SKM-1 (cell line): ENCODE measurements at regions not wholly inside any gene's neighbourhood (a gene's known extent, or its start where the extent isn't known, plus 50 kb on each side); places are given as distances from the start of the nearest gene placed in this dataset.
"Not testable (repeated sequence)": the region's sequence is repeated elsewhere in the genome, so short reads cannot be mapped to it uniquely, and the experiment has no call there.

ENCODE experiments used
- DNase-seq: peaks from one replicate; lab custom pipeline; 2025; ENCODE audit not compliant: unreplicated experiment; lab: John Stamatoyannopoulos, UW

DNA sequence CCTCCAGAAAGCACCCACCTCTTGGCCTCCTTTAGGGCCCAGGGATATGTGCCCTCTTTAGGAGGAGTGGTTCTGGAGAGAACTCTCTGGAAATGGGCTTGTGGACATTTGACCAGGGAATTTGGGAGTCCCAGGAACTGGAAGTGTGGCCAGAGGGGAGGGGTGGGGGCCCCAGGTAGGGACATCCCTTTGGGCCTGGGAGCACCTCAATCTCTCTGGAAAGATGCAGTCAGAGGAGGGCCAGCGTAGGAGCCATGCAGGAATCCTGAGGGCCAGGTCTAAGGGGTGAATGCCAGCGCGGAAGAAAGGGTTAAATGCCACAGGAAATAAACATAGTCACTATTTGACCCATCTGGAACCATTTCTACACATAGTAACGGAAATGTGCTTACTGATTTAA is 50.3 kb upstream of the ITGA11 start:
- no peak for DNase-seq

DNA sequence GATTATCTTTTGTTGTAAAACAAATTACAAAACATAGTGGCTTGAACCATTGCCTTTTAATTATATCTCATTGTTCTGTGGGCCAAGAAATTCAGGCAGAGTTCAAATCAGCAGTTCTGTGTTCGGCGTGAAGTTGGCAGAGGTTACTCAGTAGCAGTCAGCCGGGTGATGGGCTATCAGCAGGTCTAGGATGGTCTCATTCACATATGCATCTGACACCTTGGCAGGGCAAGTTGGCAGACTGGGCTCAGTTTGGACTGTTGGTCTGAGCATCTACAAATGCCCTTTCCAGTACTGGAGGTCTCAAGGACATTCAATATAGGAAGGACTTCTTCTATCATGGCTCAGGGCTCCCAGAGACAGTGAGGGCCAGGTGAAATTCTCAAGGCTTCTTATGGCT is 51.2 kb upstream of the ITGA11 start:
- DNase-seq, result no peak

DNA sequence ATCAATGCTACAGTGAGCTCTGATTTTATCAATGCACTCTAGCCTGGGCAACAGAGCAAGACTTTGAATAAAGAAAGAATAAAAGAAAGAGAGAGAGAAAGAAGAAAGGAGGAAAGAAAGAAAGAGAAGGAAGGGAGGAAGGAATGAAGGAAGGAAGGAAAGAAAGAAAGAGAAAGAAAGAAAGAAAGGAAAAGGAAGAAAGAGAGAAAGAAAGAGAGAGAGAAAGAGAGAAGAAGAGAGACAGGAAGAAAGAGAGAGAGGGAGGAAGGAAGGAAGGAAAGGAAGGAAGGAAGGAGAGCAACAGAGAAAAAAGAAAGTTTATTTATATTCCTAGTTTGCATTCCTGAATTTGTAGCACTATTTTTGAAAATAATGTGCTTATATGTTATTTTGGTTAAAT is 52.3 kb upstream of the ITGA11 start:
- no peak for DNase-seq

DNA sequence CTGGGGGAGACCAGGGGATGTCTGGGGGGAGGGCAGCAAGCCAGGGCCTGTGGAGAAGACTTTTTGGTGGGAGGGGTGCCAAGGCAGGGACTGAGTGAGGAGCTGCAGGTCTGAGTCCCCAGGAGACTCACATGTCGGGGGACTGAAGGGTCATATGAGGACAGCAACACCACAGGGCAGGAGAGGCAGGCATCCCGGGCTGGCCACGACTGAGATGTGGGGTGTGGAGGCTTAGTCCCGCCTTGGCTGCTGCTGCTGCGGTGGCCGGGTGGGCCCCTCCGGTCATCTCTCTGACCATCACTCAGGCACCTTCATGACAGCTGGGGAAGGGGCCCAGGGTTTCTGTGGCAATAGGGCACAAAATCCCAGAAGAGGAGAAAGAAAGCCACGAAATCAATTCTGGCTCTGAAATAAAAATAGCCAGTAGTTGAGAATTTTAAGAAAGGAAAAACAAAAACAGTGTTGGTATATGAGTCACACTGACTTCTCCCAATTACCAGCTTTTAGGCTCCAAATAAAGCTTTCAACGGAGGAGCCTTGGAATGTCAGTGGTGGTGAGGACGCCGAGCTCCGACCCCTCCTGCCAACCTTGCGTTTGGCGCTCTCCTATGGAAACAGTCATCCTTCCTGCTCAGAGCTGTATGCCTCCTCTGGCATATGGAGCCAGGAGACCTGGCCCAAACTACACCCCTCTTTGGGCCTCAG is 52.9 kb upstream of the ITGA11 start:
- no peak for DNase-seq

DNA sequence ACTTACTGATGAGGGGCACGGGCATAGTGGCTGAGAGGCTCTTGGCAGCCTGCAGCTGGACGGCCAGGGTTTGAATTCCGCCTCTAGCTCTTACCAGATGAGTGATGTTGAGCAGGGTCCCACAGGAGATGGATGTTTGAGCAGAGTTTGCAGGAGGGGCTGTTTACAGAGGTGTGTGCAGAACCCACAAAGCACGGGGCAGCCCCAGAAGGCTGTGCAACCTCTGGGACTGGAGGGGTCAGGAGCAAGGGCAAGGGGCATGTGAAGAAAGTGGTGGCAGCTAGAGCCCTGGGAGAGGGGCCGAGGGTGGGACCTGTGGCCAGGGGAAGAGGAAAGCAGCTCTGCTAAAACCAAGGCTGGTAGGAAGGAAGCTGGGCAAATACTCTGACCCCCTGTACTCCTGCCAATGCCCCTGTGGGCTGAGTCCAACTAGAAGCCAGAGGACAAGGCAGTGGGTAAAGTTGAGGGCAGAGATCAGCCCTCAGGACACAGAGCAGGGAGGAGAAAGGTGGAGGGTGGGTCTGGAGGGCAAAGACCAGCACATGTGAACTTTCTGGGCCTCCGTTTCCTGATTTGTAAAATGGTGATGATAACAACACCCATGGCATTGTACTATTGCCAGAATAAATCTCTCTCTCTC is 53.9 kb upstream of the ITGA11 start:
- no peak for DNase-seq

DNA sequence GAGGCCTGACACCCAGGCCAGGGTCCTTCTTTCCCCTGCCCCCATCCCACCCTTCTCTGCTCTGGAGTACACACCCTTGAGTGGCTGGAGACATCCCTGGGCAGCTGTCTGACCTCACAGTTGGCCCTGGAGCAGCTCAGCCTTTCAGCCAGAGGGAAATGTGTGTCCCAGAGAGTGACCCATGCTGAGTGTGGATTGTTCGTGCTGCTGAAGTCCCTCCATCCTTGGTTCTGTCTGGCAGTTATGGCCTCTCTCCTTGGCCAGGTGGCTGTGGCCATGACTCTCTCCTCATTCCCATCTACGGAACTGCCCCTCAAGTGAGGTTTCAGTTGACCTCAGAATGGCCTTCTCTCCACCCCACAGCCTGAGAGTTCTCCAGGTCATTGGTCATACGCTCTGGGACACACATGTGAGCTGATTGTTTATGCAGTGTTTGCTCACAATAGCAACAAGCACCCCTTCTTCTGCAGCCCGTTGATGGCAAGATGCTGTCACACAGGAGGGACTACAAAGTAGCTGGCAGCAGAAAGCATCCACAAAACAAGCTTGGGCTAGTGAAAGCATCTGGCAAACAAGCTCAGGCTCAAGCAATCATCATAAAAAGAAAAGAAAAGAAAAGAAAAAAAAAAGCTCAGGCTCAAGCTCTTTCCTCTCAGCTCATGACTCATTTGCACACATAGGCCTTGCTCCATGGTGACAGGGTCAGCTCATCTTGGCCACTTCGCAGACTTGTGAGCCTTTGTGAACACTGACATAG is 55.3 kb upstream of the ITGA11 start:
- DNase-seq, result no peak

DNA sequence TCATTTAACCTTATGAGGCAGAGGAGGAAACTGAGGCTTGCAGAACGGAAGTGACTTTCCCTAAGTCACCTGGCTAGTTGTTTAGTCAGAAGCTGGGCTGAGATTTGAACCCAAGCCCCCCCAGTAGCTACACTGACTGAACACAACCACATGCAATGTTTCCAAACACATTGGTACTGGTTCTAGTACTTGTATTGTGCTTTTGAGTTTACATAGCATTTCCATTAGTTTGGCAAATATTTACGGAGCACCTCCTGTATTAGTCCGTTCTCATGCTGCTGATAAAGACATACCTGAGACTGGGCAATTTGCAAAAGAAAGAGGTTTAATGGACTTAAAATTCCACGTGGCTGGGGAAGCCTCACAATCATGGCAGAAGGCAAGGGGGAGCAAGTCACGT is 56.3 kb upstream of the ITGA11 start:
- no peak for DNase-seq

DNA sequence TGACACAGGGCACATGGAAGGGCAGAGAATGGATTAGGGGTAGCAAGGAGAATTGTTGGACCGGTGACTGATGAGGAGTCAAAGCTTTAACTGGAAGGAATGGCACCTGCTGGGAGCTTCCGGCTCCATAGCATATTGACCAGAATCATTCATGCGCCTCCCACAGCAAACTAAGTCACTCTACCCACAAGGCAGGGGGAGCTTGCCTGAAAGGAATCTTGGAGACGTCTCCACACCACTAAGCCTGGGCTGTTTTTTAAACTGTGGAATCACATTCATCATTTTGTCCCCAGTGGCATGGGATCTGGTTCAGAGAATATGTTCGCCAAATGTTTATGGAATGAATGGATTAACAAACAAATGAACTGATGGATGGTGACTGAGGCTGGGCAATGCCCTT is 57.0 kb upstream of the ITGA11 start:
- no peak for DNase-seq

DNA sequence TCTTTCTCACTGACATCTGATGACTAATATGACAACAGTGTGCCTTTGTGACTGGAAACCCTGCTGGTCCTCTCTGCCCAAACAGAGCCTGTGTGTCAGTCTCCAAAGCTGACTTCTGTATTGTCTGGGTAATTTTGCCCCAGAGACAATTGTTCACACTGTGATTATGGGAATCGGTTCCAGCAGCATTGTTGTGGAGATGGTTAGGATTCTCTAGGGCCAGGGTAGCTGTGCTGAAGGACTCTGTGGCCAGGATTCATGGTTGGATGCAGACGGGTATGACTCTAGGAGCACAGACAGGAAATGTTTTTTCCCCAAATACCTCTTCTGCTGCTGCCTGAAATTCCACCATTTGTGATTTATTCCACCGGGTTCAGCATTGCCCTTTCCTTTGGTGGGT is 57.5 kb upstream of the ITGA11 start:
- DNase-seq, result no peak

DNA sequence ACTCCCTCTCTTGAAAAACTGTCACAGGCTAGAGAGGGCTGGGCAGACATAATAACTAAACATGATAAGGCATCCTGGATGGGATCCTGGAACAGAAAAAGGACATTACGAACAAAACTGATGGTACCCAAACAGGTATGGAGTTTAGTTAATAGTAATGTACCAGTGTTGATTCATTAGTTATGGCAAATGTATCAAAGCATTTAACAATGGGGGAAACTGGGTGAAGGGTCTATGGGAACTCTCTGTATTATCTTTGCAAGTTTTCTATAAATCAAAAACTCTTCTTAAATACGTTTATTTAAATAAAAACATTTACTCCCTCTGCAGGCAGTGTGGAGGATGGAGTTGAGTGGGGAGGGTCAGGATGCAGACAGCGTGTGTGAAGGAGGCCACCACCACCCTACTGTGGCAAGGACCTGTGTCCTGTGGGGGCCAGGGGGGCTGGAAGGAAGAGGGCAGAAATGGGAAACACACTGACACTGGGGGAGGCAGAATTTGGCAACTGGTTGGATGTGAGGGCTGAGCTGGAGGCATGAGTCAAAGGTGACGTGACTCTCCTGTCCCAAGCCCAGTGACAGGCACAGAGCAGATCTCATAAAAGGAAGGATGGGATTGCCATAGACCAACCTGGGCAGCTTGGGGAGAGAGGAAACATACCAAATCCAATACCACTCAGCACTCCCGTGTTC is 59.6 kb upstream of the ITGA11 start:
- no peak for DNase-seq

DNA sequence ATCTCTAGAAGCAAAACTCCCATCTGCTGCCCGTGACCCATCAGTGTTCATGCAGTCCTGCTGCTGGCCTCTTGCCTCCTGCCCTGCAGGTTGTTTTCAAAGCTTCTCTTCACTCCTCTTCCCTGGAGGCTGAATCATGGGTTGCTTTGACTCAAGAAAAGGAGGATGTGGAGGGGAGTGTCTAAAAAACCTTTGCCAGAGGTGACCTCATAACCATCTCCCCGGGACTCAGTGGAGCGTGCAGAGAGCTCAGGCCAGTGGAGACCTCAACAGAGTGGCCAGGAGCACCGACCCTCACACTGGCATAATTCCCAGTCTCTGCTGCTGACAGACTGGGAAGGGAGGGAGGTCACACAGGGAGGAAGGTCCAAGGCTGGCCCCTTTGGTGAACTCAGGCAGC is 60.9 kb upstream of the ITGA11 start:
- DNase-seq, result no peak

DNA sequence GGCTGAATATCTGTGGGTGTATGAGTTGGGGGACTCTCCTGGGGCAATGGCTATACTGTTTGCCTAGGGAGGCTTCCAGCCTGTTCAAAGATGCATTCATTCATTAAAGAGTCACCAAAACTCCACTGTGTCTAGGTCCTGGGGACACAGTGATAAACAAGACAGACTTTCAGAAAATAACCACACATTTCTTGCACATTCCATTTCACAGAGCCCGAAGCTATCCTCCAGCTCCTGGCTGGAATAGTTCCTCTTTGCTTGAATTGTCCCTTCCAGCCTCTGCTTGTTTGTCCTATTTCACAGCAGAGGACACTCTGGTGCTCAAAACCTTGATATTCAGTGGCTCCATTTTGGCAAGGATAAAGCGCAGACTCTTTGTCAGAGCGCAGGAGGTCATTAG is 61.7 kb upstream of the ITGA11 start:
- DNase-seq, result no peak

DNA sequence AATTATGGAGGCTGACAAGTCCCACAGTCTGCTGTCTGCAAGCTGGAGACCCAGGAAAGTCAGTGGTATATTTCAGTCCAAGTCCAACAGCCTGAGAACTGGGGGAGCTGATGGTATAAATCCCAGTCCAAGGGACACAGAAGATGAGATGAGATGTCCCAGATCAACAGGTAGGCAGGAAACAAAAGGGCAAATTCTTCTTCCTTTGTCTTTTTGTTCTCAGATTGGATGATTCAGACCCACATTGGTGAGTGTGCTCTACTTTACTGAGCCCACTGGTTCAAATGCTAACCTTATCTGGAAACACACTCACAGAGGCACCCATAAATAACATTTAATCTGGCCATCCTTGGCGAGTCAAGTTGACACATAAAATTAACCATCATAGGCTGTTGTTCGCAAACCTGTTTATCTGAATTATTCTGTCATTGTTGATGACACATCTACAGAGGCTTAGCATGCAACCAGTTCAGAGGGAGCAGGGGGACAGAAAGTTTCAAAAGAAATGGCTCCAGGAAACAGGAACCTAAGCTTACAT is 62.7 kb upstream of the ITGA11 start:
- no peak for DNase-seq

DNA sequence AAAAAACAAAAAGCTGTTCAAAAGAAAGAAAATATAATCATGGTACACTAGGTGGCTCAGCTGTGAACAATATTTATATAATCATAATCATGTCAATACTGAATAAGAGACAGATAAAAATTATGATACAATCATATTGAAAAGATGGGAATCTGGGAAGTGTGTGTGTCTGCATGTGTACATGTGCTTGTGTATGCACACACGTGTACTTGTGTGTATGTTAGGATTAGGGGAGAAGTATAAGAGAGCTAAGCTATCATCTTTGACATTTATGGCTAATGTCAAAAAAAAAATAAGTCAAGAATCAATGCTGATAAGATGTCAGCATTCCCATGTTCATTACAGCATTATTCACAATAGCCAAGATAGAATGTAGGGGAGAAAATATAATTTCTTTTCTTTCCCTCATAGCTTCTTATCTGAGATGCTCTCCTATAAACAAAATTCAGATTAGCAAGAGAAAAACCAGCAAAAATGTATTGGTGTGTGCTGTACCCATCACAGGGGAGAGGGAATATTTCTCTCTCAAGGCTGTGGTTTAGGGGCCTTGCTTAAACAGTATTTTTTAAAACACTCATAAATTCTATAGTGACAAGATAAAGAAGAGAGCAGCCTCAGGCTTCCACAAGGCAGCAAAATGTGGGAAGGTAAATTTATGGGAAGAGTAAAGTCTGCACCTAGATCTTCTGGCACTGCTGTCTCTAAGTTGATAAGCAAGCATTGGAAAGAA is 63.4 kb upstream of the ITGA11 start:
- no peak for DNase-seq

DNA sequence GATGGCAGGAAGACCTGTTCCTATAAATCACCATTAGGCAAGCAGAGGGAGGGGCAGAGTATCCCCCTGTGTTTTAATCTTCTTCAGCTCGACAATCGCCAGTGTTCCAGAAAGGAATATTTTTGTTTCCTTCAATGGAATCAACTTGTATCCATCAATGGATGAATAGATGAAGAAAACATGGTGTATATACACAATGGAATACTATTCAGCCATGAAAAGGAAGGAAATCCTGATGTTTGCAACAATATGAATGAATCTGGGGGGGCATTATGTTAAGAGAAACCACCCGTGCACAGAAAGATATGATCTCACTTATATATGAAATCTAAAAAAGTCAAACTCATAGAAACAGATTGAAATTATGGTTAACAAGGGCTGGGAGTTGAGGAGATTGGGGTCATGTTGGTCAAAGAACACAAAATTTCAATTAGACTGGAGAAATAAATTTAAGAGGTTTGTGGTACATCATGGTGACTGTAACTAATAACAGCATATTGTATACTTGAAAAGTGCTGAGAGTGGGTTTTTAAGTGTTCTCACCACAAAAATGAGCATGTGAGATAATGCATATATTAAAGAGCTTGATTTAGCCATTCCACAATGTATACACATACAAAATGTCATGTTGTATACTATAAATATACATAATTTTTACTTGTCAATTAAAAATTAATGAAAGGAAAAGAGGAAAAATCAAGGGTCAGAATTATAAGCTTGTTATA is 64.2 kb upstream of the ITGA11 start:
- DNase-seq, result no peak

DNA sequence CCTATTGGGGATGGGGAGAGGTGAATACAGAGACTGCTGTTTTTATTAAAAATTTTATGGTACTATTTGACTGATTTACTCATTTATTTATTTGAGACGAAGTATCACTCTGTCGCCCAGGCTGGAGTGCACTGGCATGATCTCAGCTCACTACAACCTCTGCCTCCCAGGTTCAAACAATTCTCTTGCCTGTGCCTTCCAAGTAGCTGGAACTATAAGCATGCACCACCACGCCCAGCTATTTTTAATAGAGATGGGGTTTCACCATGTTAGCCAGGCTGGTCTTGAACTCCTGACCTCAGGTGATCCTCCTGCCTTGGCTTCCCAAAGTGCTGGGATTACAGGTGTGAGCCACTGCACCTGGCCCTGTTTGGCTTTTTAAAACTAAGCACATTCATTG is 64.8 kb upstream of the ITGA11 start:
- DNase-seq, result not testable (repeated sequence)

DNA sequence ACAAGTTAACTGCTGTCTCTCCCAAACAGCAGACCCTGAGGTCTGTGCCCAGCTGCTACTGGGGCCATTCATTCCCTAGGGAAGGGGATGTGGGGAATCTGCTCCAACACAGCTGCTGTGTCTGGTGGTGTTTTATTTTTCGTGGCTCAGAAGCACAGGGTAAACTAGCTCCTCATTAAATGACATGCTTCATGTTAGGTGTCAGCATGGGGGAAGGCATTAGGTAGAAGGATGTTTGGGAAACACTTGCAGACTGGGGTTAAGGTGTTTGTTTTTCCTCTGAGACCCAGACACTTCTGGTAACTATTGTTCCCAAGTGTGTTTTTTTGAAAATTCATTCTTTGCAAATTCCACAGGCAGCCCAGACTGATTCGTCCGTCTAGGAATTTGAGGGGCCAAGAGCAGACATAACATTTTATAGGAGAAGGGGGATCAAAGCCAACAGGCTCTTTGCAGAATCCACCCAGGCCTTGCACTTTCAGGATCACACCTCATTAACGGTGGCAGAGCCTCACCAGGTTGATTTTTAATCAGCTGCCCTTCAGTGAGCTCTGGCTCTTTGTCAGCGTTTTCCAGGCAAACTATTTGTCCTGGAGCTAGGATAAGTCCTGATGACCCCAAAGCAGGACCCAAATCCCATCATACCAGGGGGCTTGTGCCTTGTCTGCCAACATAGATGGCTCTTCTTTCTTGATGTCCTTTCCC is 65.4 kb upstream of the ITGA11 start:
- no peak for DNase-seq

DNA sequence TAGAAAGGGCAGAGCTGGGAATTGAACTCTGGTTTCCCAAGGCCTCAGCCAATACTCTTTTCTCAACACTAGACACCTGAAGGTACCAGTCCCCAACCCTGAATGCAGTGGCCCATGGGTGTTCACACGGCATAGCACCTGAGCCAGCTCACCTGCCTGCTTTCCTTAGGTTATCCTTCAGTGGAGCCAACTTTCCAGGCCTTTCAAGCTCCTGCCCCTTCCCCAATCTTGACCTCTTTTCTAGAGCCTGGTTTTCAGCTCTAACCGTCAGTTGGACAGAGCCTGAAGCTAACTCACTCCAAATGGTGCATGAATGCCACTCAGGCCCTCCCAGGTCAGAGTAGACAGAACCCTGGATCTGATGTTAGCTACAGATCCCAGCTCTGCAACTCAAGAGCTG is 66.1 kb upstream of the ITGA11 start:
- no peak for DNase-seq

DNA sequence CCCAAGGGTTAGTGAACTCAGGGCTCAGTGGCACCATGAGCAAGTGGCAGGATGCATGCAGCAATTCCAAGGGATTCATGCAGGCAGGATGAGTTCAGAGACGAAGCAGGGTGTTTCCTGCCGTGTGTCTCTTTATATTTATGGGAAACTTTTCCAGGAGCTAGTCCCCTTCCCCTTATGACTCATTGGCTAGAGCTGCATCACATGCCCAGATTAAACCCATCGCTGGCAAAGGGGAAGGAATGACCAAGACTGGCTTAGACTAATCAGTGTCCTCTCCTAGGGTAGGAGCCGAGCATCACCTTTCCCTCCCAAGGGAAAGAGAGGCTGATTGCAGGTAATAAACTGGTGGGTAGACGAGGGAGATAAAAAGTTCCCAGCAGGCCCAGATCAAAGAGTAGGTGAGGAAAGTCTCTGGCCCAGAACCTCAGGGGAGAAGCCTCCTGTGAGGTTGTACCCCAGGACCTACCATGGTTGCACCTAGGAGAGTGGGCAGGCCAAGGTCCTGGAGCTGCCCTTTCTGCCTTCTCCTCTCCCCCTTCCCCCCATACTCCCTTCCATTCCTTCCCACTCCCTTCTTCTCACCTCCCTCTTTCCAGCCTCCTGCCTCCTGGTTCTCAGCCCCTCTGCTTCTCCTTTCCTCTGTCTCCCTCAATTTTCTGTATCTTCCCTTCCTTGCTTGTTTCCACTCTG is 67.8 kb upstream of the ITGA11 start:
- no peak for DNase-seq
